ENCODE measurements at regions not wholly inside any gene's neighbourhood (a gene's known extent, or its start where the extent isn't known, plus 50 kb on each side); places are given as distances from the start of the nearest gene placed in this dataset.
A peak's percentile ranks its signal among the peaks of the same experiment; 100 is the strongest.
"Not testable (repeated sequence)": the region's sequence is repeated elsewhere in the genome, so short reads cannot be mapped to it uniquely, and the experiment has no call there.

DNA sequence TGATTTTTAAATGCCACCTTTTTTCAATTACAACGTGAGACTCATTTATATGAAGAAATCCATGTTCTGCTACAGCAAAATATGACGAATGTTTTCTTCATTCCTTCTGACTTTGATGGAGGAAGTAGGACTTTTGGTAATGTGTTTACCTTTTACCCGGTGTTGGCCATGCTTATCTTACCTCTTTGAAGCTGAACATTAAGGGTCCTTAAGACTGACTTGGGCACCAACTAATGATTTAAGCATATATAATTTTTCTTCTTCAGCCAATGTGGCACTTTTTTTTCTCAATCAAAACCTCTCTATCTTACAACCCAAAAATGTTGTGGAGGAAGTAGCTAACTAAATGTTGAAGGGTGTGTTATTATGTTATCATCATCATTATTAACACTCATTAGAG is 337.5 kb downstream of the EPHA7 start:
- DNase-seq = no peak

DNA sequence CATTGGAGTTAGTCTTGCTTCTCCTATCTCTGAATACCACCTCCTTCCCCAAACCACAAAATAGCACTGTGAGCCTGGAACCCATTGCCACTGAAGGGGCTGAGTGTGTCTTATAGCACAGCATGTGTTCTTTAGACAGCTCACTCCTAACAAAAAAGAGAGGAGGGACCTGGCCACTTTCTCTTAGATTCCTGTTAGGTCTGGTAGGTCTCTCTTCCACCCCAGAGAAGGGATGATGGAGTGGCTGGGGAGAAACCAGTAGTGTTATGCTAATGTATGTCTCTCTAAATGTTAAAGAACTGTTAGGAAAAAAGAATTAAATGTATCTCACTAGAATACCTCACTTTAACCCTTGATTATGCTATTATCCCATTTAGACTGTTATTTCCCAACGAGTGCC is 340.3 kb downstream of the EPHA7 start:
- no peak for DNase-seq

DNA sequence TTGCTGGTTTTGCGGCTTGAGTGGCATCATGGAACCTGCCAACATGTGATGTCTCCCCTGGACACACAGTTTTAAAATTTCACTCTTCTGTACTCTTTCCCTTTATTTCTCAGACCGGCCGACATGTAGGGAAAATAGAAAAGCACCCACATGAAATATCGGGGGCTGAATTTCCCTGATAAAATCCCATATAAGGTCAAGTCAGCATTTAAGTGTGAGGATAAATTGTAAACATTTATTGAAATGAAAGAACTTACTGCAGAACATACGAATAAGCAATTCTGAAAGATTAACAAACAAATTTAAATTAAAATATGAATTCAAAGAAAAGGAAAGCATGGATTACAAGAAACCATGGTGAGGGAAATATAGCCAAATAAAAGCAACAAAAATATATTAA is 345.5 kb downstream of the EPHA7 start:
- no peak for DNase-seq

- no peak for DNase-seq
Measured at GRCh38 chr6:93069856-93070255, 349.5 kb downstream of the EPHA7 start.

GRCh38 chr6:93059911-93060310 is 359.4 kb downstream of the EPHA7 start:
- DNase-seq = peak; percentile 33

- no peak for DNase-seq
Measured at GRCh38 chr6:93057584-93057983, 361.8 kb downstream of the EPHA7 start.

- peak; percentile 6 for DNase-seq
Measured at GRCh38 chr6:93048381-93048780, 371.0 kb downstream of the EPHA7 start.

DNA sequence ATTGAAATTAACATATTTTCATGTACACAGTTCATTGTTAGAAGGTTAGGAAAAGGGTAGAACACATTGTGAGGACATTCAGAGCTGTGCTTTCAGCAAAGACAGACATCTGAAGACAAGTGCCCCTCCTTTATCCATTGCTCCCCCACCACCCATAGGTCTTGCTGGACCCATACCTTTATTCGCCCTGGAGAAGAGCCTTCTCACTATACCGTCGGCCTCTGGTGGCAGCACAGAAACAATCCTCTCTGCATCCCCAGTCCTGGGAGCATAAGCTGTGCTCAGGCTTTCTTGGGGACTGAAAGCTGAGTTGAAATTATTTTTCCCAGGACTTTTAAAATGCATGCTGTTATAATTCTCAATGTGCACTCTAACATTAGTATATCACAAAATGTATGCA is 372.3 kb downstream of the EPHA7 start:
- no peak for DNase-seq

GRCh38 chr6:93045156-93045555 is 374.2 kb downstream of the EPHA7 start:
- DNase-seq = no peak

DNA sequence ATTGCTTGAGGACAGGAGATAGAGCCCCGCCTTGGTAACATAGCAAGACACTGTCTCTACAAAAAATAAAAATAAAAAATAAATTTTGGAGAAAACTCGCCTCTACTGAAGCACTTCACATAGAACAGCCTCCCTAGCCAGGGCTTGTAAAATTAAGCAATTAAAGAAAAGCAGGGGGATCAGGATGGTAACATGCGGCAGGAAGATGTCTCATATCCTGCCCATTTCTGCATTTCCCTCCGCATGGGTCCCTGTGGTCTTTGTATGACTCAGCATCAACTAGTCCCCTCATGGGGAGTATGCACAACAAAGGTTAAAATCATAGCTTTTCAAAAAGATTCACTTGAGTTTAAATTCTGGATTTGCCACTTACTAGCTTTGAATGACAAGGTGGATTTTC is 379.0 kb downstream of the EPHA7 start:
- no peak for DNase-seq

DNA sequence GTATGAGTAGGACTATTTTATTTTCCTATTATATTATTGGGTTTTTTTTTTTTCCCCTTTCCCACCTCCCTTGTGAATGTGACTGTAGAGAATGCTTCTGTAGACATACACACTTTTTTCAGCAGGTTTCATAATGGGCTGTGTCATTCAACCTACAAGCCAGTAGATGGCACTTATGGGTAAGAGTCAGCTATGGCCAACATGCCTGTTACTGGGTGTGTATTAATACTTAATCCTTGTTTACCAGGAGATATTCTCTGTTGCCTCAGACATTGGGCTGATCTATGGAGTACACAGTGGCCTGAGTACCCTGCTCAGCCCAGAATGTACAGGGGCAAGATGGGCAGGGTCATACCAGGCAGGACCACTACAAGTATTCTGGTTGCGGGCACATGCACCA is 382.5 kb downstream of the EPHA7 start:
- peak; percentile 10 for DNase-seq

GRCh38 chr6:93035756-93036155 is 383.6 kb downstream of the EPHA7 start:
- no peak for DNase-seq

DNA sequence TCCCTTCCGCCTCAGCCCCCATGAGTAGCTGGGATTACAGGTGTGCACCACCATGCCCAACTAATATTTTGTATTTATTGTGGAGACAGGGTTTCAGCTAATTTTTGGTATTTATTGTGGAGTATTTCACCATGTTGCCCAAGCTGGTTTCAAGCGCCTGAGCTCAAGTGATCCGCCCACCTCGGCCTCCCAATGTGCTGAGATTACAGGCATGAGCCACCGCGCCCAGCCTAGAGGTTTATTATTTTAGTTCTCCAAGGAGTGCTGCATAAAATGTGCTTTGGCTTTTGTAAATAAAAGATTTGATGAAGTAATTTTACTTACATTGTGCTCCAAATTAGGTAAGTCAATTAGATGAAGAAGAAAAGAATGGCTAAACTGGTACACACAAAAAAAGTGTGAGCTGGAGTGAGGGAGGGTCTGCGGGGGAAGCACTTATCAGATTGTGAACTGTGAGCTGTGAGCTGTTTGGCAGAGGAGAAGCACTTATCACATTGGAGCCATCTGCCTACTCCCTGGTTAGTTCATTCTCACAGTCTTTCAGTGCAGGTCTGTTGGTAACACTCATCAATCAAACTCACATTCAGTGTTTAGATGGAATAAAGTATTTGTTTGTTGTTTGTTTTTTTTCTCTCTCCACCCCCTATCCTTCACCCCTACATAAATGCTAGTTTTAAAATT is 398.0 kb downstream of the EPHA7 start:
- no peak for DNase-seq

DNA sequence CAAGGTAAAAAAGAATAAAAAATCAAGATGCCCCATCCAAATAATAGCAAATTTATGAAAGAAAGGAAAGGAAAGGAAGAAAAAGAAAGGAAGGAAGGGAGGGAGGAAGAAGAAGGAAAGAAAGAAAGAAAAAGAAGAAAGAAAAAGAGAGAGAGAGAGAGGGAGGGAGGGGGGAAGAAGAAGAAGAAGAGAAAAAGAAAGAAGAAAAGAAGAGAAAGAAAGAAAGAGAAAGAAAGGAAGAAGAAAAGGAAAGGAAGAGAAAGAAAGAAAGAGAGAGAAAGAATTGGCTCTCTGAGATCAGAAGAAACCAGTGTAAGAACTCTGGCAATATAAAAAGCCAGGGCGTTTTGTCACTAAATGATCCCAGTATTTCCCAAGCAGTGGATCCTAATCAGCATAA is 401.7 kb downstream of the EPHA7 start:
- no peak for DNase-seq

DNA sequence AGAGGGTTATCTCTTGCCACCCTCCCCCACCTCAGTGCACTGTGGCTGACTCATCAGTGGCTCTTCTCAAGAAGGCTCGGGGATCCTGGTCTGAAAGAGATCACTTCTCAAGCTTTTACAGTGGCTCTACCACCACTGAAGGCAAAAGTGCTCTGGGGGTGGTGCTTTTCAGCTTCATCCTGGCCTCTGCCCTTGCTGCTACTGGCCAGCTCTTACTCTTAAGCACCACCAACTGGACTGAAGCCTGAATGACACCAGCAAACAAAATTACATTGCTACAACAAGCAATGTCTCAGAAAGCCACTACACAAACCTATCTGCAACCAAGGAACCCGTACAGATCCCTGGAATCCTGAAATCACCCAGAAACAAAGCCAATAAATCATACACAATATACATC is 402.1 kb downstream of the EPHA7 start:
- DNase-seq = no peak

GRCh38 chr6:93013054-93013453 is 406.3 kb downstream of the EPHA7 start:
- DNase-seq = no peak

DNA sequence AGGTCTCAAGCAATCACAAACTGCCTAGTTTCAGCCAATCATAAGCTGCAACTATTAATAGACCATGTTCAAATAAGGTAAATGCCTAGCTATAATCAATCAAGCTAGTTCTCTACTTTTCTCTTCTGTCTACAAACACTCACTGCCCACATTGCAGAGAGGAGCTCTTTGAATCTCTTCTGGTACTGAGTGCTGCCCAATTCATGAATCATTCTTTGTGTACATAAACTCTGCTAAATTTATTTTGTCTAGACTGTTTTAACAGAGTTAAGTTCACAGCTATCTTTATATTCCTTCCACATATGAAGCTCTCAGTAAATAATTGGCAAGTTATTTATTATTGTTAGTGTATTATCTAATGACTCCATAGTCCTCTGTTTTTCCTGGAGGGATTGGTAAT is 411.0 kb downstream of the EPHA7 start:
- no peak for DNase-seq

DNA sequence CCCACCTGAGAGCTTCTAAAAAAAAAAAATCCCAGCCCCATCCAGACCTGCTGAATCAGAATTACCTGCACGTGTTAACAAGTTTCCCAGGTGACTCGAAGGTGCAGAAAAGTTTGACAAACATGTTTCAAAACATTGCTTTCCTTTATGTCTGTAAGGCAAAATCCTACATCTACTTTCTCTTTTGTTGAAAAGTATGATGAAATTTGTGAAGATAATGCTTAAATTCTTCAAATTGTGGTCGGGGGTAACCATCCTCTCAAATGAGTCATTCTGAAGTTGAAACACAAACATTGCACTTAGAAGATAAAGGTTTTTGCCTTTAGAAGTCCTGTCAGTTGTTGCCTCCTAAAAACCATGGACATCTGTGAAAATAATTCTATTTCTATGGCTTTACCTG is 429.7 kb downstream of the EPHA7 start:
- no peak for DNase-seq

DNA sequence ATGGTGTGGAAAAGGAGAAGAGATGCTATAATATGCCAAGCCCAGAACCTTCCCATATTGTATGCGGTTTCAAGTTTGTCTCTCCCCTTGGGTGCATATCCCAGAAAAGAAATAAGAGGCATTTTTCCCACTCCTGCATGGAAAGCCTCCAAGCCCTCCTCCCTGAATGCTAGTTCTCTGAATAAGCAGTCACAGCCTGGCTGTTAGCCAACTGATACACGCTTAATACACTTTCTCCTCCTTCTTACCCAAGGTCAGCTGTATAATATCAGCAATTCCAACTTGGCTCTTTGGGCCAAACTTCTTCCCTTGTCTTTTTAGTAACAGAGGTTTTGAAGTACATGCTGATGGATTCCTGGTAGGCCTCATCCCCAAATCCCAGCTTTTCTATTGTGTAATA is 440.1 kb downstream of the EPHA7 start:
- no peak for DNase-seq

DNA sequence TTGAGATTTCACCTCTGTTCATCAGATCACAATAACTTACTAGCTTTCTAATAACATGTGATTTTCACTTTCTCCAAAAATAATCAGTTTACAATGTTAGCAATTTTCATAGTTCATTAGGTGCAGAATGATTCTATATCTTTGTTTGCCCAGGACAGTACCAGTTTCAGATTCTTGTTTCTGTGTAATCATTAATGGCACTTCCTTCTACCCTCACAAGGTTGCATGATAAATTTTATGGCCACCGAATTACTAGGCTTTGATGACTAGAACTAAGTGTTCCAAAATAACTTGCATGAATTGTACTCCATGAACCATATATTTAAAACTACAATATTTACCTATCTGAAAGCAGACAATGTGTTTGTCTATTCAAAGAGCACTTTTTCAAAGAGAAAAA is 442.3 kb downstream of the EPHA7 start:
- no peak for DNase-seq

DNA sequence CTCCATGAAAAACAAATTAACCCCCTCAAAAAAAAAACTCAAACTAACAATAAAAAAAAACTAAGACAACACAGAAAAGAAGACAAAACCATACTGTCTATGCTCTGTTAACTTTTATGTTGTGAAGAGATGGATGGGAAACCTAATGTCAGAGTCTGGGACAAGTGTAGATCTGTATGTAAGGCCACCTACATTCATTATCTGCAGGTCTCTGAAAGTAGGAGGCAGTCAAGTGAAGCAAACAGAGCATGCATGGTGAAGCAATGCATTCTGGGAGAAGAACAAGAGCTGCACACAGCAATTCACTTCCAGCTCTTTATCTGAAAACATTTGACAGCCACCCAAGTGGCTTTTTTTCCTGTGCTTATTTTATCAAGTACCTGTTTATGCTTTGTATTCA is 452.0 kb downstream of the EPHA7 start:
- DNase-seq = no peak

- DNase-seq = no peak
Measured at GRCh38 chr6:92962846-92963245, 456.5 kb downstream of the EPHA7 start.

GRCh38 chr6:92952111-92952510 is 467.2 kb downstream of the EPHA7 start:
- not testable (repeated sequence) for DNase-seq

GRCh38 chr6:92945799-92946198 is 473.6 kb downstream of the EPHA7 start:
- no peak for DNase-seq

DNA sequence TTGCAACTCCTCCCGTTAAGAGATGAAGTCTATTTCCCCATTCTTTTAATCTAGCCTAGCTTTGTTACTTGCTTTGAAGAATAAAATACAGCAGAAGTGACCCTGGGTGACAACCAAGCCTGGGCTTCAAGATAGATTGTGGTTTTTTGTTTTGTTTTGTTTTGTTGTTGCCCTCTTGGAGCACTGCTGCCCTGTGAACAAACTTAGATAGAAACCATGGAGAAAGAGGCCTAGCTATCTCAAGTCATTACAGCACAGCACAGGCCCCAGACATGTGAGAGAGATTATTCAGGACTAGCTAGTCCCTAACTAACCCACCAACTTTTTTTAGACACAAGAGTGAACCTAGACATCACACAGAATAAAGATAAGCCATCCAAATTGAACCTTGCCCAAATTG is 475.2 kb downstream of the EPHA7 start:
- no peak for DNase-seq

DNA sequence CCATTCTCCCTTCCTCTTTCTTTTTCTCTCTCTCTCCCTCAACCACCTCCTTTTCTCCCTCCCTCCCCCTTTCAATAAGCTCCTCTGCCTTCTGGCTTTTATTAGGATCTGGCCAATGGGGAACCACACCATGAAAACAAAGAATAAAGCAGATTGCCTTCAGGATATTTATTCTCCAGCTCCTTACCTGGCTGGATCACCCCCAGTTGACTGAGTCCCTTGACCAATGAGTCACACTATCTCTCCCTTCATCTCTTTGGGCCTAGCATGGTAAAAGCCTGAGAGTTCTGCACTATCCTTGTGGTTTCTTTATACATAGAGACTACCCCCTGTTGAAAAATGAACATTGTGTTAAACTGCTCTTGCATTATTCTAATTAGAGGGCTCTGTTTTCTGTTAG is 476.8 kb downstream of the EPHA7 start:
- no peak for DNase-seq

All from COR-L47 (cell line).